Erythroblast (primary cell): ENCODE measurements at regions not wholly inside any gene's neighbourhood (a gene's known extent, or its start where the extent isn't known, plus 50 kb on each side); places are given as distances from the start of the nearest gene placed in this dataset.

Source experiments
- GATA1 ChIP-seq: IDR thresholded peaks from 2 replicates; pipeline ENCODE4 v1.6.1; 2011; ENCODE audit warnings: low read depth, mild to moderate bottlenecking, control low read depth, low read length, moderate library complexity
- POLR2A ChIP-seq: IDR thresholded peaks from 2 replicates; pipeline ENCODE4 v1.6.1; 2011; ENCODE audit warnings: mild to moderate bottlenecking, low read length

DNA sequence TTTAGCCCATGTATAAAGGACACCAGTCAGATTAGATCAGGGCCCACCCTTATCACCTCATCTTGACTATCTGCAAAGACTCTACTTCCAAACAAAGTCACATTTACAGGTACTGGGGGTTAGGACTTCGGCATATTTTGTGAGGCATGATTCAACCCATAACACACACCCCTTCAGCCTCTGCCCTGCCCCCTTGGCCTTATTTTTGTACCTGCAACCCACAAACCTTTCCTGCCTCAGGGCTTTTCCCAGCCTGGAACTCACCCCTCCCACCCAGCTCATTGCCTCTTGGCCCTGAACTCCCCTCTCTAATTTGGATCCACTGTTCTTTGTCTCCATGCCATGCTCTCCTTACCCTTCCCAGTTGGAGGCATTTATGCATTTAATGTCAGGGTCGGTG lies 1116.9 kb downstream of the TBC1D22A start:
- TF ChIP-seq POLR2A (no peak), GATA1 (no peak)
